ENCODE measurements at regions not wholly inside any gene's neighbourhood (a gene's known extent, or its start where the extent isn't known, plus 50 kb on each side); places are given as distances from the start of the nearest gene placed in this dataset.

DNA sequence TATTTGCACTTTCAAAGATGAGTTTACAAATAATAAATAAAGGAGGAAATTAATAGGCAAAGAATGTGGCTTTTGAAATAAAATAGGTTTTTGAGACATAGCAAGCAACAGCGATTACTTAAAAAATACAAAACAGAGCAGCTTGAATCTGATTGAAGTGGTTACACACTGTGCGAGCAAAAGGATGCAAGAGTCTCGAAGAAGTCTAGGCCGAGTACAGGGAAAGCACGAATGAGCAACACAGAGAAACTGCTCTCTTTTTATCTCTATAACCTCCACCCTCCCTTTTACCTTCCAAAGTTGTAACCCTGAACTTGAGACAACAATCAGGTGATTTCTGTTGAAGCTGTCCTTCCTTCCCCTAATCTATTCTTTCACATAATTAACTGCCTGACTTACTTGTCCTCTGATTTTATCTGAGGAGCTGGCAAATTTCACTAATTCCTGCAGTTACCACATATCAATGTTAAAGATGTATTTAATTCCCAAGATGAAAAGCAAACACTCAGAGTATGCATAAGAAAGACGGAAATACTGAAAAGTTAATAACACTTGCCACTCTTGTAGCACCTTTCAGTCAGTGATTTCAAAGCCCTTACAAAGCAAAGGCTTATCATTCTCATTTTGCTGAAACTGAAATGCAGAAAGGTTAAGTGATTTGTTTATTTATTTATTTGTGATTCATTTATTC is 1030.1 kb downstream of the ADGRL2 start:
- DNase-seq (ENCODE audit: insufficient read length, low spot score, missing footprints) = no peak
- no peaks in the 10 kb centered on the region for H3K27me3 ChIP-seq (ENCODE audit: insufficient read depth, low read length)
- TF ChIP-seq, protein P1, sequence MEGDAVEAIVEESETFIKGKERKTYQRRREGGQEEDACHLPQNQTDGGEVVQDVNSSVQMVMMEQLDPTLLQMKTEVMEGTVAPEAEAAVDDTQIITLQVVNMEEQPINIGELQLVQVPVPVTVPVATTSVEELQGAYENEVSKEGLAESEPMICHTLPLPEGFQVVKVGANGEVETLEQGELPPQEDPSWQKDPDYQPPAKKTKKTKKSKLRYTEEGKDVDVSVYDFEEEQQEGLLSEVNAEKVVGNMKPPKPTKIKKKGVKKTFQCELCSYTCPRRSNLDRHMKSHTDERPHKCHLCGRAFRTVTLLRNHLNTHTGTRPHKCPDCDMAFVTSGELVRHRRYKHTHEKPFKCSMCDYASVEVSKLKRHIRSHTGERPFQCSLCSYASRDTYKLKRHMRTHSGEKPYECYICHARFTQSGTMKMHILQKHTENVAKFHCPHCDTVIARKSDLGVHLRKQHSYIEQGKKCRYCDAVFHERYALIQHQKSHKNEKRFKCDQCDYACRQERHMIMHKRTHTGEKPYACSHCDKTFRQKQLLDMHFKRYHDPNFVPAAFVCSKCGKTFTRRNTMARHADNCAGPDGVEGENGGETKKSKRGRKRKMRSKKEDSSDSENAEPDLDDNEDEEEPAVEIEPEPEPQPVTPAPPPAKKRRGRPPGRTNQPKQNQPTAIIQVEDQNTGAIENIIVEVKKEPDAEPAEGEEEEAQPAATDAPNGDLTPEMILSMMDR (IDR thresholded peaks at IDR 0.05; ENCODE audit: extremely low read depth, low read depth, low read length) = no peak
- H3K27ac ChIP-seq (ENCODE audit: low read depth, low read length) = no peak overlapping the region
- no peaks in the 10 kb centered on the region for H3K36me3 ChIP-seq (ENCODE audit: insufficient read depth, low read length)
- no peak overlapping the region for H3K4me3 ChIP-seq (ENCODE audit: insufficient read depth, low read length)
- H3K4me1 ChIP-seq (ENCODE audit: insufficient read depth, low read length) = no peaks in the 10 kb centered on the region
- no peaks in the 10 kb centered on the region for H3K9me3 ChIP-seq (ENCODE audit: low read depth, low read length)
- H2AFZ ChIP-seq (ENCODE audit: low read length) = no peak overlapping the region
- no peak overlapping the region for H3K4me2 ChIP-seq (ENCODE audit: insufficient read depth, low read length)
- H4K20me1 ChIP-seq (ENCODE audit: insufficient read depth, low read length) = no peaks in the 10 kb centered on the region
- H3K79me2 ChIP-seq (ENCODE audit: insufficient read depth, low read length) = no peaks in the 10 kb centered on the region

DNA sequence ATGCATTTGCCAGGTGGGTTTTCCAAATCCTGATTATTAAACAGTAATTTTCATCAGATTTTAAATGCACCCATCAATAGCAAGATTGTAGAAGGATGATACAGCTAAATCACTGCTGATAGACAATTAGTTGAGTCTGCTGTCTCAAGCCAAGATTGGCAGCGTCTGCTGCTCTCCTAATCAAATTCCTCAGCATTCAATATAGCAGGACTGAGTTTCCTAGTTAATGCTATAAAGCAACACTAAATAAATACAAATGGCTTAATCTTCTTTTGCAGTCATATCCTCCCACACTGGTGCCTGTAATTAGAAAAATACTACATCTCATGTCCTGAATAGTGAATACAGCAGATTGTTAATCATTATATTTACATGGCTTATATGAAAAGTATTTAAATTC is 1028.8 kb downstream of the ADGRL2 start:
- Histone ChIP-seq H4K20me1 (ENCODE audit: insufficient read depth, low read length) (no peaks in the 10 kb centered on the region), H3K27me3 (ENCODE audit: insufficient read depth, low read length) (no peaks in the 10 kb centered on the region), H3K79me2 (ENCODE audit: insufficient read depth, low read length) (no peaks in the 10 kb centered on the region), H3K4me2 (ENCODE audit: insufficient read depth, low read length) (no peak overlapping the region), H3K36me3 (ENCODE audit: insufficient read depth, low read length) (no peaks in the 10 kb centered on the region), H3K4me3 (ENCODE audit: insufficient read depth, low read length) (no peak overlapping the region), H3K4me1 (ENCODE audit: insufficient read depth, low read length) (no peaks in the 10 kb centered on the region), H3K27ac (ENCODE audit: low read depth, low read length) (no peak overlapping the region), H2AFZ (ENCODE audit: low read length) (no peak overlapping the region), H3K9me3 (ENCODE audit: low read depth, low read length) (no peaks in the 10 kb centered on the region)
- TF ChIP-seq, protein P1 (IDR thresholded peaks at IDR 0.05; ENCODE audit: extremely low read depth, low read depth, low read length) = no peak
- DNase-seq (ENCODE audit: insufficient read length, low spot score, missing footprints) = no peak

DNA sequence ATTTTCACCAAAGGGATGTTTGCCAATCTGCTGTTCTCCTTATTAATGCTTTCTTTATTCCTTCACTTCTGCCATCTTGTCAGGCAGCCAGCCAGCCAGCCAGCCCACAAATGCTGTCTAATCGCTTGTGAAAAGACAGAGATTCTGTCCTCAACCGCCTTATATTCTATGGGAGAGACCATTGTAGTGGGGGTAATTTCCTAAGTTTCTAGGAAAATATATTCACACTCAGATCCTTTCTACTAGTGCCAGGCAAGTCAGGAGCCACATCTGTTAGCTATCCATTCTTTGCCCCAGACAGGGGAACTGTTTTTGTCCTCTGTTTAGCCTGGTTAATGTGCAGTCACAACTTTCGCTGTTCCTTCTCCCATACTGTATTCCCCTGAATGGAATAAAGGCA is 1023.1 kb downstream of the ADGRL2 start:
- TF ChIP-seq, protein P1 (IDR thresholded peaks at IDR 0.05; ENCODE audit: extremely low read depth, low read depth, low read length) = no peak
- Histone ChIP-seq H3K79me2 (ENCODE audit: insufficient read depth, low read length) (no peaks in the 10 kb centered on the region), H3K4me2 (ENCODE audit: insufficient read depth, low read length) (no peak overlapping the region), H3K4me3 (ENCODE audit: insufficient read depth, low read length) (no peak overlapping the region), H3K4me1 (ENCODE audit: insufficient read depth, low read length) (no peaks in the 10 kb centered on the region), H3K9me3 (ENCODE audit: low read depth, low read length) (no peaks in the 10 kb centered on the region), H3K36me3 (ENCODE audit: insufficient read depth, low read length) (no peaks in the 10 kb centered on the region), H4K20me1 (ENCODE audit: insufficient read depth, low read length) (no peaks in the 10 kb centered on the region), H3K27me3 (ENCODE audit: insufficient read depth, low read length) (no peaks in the 10 kb centered on the region), H2AFZ (ENCODE audit: low read length) (no peak overlapping the region), H3K27ac (ENCODE audit: low read depth, low read length) (no peak overlapping the region)
- DNase-seq (ENCODE audit: insufficient read length, low spot score, missing footprints) = no peak

DNA sequence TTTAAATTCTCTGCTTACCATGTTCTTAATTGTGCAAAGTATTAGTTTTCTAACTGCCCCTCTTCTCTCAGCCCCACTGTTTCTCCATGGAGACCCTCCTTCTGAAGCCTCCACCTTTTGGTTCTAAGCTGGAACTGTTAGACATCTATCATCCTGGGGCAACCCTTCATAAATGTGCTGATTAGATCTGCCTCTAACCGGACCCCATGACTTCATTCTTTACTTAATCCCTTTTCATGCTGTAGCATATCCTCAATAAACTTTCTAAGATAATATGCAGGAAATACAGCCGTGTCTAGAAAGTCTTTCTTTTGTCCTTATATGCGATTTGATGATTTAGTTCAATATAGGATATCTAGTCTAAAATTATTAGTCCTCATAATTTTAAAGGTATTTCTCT is 1020.1 kb downstream of the ADGRL2 start:
- Histone ChIP-seq H3K79me2 (ENCODE audit: insufficient read depth, low read length) (no peaks in the 10 kb centered on the region), H3K27ac (ENCODE audit: low read depth, low read length) (no peak overlapping the region), H2AFZ (ENCODE audit: low read length) (no peak overlapping the region), H3K4me3 (ENCODE audit: insufficient read depth, low read length) (no peak overlapping the region), H3K4me2 (ENCODE audit: insufficient read depth, low read length) (no peak overlapping the region), H3K36me3 (ENCODE audit: insufficient read depth, low read length) (no peaks in the 10 kb centered on the region), H3K27me3 (ENCODE audit: insufficient read depth, low read length) (no peaks in the 10 kb centered on the region), H4K20me1 (ENCODE audit: insufficient read depth, low read length) (no peaks in the 10 kb centered on the region), H3K9me3 (ENCODE audit: low read depth, low read length) (no peaks in the 10 kb centered on the region), H3K4me1 (ENCODE audit: insufficient read depth, low read length) (no peaks in the 10 kb centered on the region)
- TF ChIP-seq, protein P1 (IDR thresholded peaks at IDR 0.05; ENCODE audit: extremely low read depth, low read depth, low read length) = no peak
- no peak for DNase-seq (ENCODE audit: insufficient read length, low spot score, missing footprints)
